ENCODE measurements at regions not wholly inside any gene's neighbourhood (a gene's known extent, or its start where the extent isn't known, plus 50 kb on each side); places are given as distances from the start of the nearest gene placed in this dataset.

DNA sequence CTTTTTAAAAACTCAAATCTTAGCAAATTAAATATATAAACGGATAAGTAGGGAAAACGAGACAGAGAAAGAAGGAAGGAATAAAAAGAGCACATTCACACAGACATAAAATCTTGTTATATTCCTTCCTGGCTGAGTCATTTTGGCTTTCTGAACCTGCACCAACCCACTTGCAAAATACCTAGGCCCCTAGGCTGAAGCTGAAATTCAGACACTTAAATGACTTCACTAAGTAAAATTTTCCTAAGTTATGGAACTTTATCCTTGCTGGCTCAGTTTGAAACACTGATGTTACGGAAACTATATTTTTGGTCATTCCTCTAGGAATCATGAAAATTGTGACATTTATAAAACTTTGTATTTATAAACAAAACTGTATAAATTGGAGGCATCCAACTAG is 462.8 kb upstream of the NFIA start:
- Mint-ChIP-seq H3K4me1 (peaks cover 31% of the 10 kb centered on the region), H3K4me3 (no peak overlapping the region), H3K36me3 (no peaks in the 10 kb centered on the region), H3K9me3 (no peaks in the 10 kb centered on the region), H3K27ac (no peak overlapping the region), H3K27me3 (ENCODE audit: low read depth) (no peaks in the 10 kb centered on the region)
- ChIA-PET CTCF (interaction anchor here (0.9 to 1.4 kb wide), 2 partner anchors 338 to 463 kb away, joined by 3 read pairs; no protein-coding TSS in a partner anchor), POLR2A (no interaction called here)
- DNase-seq (ENCODE audit: low spot score) (no peak), ATAC-seq (no peak)
- TF ChIP-seq, protein P1, sequence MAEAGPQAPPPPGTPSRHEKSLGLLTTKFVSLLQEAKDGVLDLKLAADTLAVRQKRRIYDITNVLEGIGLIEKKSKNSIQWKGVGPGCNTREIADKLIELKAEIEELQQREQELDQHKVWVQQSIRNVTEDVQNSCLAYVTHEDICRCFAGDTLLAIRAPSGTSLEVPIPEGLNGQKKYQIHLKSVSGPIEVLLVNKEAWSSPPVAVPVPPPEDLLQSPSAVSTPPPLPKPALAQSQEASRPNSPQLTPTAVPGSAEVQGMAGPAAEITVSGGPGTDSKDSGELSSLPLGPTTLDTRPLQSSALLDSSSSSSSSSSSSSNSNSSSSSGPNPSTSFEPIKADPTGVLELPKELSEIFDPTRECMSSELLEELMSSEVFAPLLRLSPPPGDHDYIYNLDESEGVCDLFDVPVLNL (CRISPR knock-in tag; IDR thresholded peaks at IDR 0.05; ENCODE audit: borderline replicate concordance, low read depth), result no peak
- TF ChIP-seq, protein P2, sequence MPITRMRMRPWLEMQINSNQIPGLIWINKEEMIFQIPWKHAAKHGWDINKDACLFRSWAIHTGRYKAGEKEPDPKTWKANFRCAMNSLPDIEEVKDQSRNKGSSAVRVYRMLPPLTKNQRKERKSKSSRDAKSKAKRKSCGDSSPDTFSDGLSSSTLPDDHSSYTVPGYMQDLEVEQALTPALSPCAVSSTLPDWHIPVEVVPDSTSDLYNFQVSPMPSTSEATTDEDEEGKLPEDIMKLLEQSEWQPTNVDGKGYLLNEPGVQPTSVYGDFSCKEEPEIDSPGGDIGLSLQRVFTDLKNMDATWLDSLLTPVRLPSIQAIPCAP (CRISPR knock-in tag; IDR thresholded peaks at IDR 0.05), result no peak
- TF ChIP-seq, protein P3, sequence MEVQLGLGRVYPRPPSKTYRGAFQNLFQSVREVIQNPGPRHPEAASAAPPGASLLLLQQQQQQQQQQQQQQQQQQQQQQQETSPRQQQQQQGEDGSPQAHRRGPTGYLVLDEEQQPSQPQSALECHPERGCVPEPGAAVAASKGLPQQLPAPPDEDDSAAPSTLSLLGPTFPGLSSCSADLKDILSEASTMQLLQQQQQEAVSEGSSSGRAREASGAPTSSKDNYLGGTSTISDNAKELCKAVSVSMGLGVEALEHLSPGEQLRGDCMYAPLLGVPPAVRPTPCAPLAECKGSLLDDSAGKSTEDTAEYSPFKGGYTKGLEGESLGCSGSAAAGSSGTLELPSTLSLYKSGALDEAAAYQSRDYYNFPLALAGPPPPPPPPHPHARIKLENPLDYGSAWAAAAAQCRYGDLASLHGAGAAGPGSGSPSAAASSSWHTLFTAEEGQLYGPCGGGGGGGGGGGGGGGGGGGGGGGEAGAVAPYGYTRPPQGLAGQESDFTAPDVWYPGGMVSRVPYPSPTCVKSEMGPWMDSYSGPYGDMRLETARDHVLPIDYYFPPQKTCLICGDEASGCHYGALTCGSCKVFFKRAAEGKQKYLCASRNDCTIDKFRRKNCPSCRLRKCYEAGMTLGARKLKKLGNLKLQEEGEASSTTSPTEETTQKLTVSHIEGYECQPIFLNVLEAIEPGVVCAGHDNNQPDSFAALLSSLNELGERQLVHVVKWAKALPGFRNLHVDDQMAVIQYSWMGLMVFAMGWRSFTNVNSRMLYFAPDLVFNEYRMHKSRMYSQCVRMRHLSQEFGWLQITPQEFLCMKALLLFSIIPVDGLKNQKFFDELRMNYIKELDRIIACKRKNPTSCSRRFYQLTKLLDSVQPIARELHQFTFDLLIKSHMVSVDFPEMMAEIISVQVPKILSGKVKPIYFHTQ (CRISPR knock-in tag; IDR thresholded peaks at IDR 0.05), result no peak
- TF ChIP-seq ELF4 (CRISPR knock-in tag; IDR thresholded peaks at IDR 0.05; ENCODE audit: low read depth) (no peak), FOXJ3 (CRISPR knock-in tag; IDR thresholded peaks at IDR 0.05; ENCODE audit: borderline replicate concordance) (no peak), TCF7 (CRISPR knock-in tag; IDR thresholded peaks at IDR 0.05; ENCODE audit: low read depth) (no peak), ZNF423 (CRISPR knock-in tag; IDR thresholded peaks at IDR 0.05) (no peak), ATF1 (CRISPR knock-in tag; IDR thresholded peaks at IDR 0.05) (no peak), NR2C2 (CRISPR knock-in tag; IDR thresholded peaks at IDR 0.05) (no peak), GTF2I (CRISPR knock-in tag; conservative IDR thresholded peaks at IDR 0.05) (no peak), ZNF219 (CRISPR knock-in tag; IDR thresholded peaks at IDR 0.05; ENCODE audit: borderline replicate concordance) (no peak), ZNF317 (CRISPR knock-in tag; IDR thresholded peaks at IDR 0.05; ENCODE audit: borderline replicate concordance, low read depth) (no peak)
- TF ChIP-seq, protein P4, sequence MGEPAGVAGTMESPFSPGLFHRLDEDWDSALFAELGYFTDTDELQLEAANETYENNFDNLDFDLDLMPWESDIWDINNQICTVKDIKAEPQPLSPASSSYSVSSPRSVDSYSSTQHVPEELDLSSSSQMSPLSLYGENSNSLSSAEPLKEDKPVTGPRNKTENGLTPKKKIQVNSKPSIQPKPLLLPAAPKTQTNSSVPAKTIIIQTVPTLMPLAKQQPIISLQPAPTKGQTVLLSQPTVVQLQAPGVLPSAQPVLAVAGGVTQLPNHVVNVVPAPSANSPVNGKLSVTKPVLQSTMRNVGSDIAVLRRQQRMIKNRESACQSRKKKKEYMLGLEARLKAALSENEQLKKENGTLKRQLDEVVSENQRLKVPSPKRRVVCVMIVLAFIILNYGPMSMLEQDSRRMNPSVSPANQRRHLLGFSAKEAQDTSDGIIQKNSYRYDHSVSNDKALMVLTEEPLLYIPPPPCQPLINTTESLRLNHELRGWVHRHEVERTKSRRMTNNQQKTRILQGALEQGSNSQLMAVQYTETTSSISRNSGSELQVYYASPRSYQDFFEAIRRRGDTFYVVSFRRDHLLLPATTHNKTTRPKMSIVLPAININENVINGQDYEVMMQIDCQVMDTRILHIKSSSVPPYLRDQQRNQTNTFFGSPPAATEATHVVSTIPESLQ (CRISPR knock-in tag; IDR thresholded peaks at IDR 0.05), result no peak
- TF ChIP-seq, protein P5, sequence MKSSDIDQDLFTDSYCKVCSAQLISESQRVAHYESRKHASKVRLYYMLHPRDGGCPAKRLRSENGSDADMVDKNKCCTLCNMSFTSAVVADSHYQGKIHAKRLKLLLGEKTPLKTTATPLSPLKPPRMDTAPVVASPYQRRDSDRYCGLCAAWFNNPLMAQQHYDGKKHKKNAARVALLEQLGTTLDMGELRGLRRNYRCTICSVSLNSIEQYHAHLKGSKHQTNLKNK (CRISPR knock-in tag; IDR thresholded peaks at IDR 0.05), result no peak

DNA sequence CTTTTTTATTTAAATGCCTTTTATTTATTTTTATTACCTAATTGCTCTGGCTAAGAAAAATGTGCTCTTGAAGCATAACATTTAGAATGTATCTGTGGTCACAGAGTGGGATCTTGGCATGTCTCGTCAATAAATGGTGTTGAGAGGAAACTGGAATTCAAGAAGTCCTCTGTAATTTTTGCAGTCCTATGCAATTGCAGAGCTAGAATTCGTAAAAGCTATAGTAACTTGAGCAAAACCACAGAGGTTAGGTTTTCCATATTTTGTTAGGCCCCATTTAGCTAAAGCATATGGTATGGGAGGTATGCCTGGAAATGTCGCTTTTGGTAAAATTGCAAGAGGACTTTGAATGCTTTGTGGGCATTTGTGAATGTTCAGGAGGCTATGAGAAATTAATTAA is 466.7 kb upstream of the NFIA start:
- TF ChIP-seq, protein P6, sequence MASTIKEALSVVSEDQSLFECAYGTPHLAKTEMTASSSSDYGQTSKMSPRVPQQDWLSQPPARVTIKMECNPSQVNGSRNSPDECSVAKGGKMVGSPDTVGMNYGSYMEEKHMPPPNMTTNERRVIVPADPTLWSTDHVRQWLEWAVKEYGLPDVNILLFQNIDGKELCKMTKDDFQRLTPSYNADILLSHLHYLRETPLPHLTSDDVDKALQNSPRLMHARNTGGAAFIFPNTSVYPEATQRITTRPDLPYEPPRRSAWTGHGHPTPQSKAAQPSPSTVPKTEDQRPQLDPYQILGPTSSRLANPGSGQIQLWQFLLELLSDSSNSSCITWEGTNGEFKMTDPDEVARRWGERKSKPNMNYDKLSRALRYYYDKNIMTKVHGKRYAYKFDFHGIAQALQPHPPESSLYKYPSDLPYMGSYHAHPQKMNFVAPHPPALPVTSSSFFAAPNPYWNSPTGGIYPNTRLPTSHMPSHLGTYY (CRISPR knock-in tag; IDR thresholded peaks at IDR 0.05), result no peak
- TF ChIP-seq ESRRA (CRISPR knock-in tag; IDR thresholded peaks at IDR 0.05; ENCODE audit: borderline replicate concordance) (no peak), ZNF138 (CRISPR knock-in tag; conservative IDR thresholded peaks at IDR 0.05) (no peak)
- TF ChIP-seq, protein P3 (CRISPR knock-in tag; IDR thresholded peaks at IDR 0.05), result no peak
- Mint-ChIP-seq H3K4me1 (peaks cover 14% of the 10 kb centered on the region), H3K27ac (no peak overlapping the region), H3K4me3 (no peak overlapping the region), H3K27me3 (ENCODE audit: low read depth) (no peaks in the 10 kb centered on the region), H3K9me3 (no peaks in the 10 kb centered on the region), H3K36me3 (no peaks in the 10 kb centered on the region)
- ChIA-PET POLR2A (no interaction called here), CTCF (no interaction called here)
- DNase-seq (ENCODE audit: low spot score) (no peak), ATAC-seq (no peak)
